Effector CD4-positive, alpha-beta T cell (primary cell): ENCODE measurements at regions not wholly inside any gene's neighbourhood (a gene's known extent, or its start where the extent isn't known, plus 50 kb on each side); places are given as distances from the start of the nearest gene placed in this dataset.
"Not testable (repeated sequence)": the region's sequence is repeated elsewhere in the genome, so short reads cannot be mapped to it uniquely, and the experiment has no call there.

ENCODE experiments used
- DNase-seq: peaks from one replicate; pipeline ENCODE4 v3.0.0-alpha.2; 2020

DNA sequence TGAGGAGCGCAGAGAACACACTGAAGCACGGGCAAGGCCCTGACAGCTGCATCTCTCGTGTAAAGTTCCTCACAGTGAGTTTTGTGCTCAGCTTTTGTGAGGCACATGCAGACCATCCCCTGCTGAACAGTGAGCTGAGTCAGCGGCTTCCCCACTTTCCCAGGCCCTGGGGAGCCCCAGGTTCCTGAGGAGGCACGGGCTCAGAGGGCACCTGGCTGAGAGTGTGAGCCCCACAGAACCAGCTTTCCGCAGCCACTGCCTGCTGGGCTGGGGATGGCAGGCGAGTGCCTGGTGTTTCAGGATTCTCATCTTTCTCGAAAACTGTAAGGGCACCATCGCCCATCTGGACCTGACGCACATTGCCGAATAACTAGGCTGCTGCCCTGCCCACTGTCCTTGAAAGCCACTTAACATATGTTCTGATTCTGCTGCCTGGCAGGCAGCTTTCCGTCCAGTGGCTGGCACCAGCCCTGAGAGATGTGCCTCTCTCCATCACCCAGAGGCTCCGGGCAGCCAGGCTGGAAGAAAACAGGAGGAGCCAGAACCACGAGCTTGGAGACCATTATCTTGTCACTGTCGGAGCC is 266.7 kb upstream of the FOXF1 start:
- DNase-seq: no peak

DNA sequence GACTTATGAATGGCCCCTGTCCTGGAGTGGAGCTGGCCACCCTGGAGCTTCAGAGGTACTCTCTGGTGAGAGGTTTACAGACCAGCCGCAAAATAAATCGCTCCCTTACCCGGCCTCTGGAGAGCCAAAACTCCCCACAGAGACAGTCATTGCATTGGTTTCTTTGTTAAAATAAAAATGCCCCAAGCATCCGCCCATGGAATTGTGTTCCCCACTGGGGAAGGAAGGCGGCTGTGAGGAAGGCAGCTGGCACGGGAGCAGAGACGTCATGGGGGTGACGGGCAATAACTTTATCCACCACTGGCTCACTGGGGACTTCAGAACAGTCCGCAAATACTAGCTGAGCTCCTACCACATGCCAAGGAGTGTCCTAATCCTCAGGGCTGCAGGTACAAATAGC is 266.2 kb upstream of the FOXF1 start:
- no peak for DNase-seq

DNA sequence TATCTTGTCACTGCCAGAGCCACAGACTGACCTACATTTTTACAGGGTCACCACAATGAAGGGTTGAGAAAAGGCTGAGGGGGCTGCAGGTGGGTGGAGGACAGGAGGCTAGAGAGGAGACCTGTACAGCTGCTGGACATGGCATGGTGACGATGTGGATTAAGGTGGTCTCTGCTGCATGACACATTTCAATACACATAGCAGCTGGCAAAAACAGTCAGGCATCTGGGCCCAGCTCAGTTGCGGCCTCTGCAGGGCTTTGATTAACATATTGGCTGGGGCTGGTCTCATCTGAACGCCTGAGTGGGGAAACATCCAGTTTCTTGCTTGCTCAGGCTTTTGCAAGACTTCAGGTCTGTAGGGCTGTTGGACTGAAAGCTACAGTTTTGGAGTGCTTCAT is 265.4 kb upstream of the FOXF1 start:
- no peak for DNase-seq

DNA sequence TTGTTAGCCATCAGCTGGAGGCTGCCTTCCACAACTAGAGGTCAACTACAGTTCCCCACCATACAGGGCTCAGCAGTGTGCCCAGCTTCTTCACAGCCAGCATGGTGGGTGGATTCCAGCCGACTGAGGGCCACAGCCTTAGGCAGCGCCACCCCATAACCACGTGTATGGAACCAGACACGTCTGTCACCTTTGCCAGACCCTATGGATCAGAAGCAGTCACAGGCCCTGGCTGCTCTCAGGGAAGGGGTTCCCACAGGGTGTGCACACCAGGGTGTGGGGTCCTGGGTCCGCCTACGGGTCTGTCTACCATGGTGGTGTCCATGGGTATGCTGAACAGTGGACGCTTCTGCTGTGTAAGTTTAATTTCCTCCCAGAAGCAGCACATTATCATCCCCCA is 265.0 kb upstream of the FOXF1 start:
- DNase-seq: no peak

DNA sequence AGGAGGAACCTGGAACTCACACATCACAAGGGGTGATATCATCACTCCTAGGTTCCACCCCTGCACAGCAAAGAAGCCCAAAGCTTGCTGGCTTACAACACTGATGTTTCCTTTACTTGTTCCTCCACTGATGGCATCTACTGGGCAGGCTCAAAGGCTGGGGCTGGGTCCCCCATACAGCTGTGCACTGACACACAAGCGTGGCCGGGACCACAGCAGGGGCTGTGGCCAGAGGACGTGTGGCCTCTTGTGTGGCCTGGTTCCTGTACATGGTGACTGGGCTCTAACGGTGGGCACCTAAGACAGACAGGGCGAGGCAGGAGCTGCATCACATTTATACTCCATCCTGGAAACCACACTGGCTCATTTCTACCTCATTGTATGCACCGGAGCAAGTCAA is 264.4 kb upstream of the FOXF1 start:
- DNase-seq: no peak

DNA sequence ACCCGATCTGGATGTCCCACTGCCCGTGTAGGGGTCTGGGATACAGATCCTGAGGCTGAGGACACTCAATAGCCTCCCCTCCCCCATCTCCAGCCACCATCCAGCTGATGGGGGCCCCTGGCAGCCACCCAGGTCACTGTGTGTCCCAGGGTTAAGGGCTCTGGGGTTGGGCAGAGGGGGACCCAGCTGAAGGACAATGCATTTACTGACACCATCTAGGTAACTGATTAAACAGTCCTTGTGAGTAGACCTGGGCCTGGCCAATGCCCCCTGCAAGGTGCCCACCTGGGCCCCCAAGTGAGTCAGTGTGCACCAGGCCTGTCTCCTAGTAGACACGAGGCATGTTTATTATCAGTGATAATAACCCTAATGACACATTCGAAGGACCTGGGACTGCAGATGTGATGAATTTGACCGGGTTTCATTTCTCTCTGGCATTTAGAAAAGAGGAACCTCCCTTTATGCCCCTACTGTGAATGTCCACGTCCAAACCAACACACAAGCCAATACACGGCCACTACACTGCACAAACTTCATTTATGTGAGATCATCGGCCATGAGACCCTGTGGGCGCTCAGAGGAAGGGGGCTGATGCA is 261.9 kb upstream of the FOXF1 start:
- DNase-seq: no peak

DNA sequence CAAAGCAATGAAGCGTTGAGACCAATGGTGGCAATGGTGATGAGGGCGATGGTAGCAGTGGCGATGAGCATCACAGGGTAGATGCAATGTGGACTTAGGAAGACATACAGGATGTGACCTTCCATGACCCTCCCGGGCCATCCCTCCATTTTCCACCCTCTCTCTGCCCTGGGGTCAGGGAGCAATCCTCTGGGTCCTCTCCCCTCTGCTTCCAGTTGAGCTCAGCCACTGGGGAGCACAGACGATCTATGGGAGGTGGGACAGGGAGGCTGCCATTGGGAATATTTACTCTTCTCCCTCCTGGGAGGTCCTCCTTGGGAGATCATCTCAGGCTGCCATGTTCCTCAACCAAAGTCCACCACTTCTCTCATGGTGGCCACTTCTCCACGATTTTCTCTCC is 260.7 kb upstream of the FOXF1 start:
- DNase-seq: no peak

DNA sequence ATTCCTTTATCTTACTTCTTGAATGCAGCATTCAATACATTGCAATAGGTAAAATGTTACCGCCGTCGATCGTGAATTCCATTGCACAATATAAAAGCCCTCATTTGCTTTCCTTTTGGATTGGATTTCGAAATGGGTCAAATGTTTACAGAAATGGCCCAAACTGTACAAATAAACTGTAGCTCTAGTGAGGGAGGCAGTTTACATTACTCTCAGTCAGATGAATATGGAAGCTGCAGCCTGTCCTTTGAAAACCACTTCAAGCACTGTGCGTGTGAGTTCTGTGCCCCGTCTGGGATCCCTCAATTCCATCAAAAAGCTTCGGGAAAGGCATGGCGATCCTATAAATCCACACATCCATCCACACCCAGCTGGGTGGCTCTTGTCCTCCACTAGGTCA is 258.6 kb upstream of the FOXF1 start:
- DNase-seq: no peak

DNA sequence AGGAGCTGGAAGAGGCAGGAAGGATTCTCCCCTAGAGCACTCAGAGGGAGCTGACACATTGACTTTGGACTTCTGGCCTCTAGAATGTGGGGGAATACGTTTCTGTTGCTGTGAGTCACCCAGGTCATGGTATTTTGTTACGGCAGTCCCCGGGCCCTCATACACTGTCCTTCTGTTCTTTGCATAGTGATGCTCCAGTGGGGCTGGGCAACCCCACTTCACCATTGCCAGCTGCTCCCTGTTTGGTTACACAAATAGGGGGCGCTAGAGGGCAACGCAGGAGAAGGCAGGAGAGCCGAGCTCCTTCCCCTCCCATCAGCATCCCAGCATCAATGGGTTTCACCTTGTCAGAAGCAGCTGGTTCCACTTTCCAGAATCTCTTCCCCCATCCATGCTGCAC is 257.7 kb upstream of the FOXF1 start:
- no peak for DNase-seq

DNA sequence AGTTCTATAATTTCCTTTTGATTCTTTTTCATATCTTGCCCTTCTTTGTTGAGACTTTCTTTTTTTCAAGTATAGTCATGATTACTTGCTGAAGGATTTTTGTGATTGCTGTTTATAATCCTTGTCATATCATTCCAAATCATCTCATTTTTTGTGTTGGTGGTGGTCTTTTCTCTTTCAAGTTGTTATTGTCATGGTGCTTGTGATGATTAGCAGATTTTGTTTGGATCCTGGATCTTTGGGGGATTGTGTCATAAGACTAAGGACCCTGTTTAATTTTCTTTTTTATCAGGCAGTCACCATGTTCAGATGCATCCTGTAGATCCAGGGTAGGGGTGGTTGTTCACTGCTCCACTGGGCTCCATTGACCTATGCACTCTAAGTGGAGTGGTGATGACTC is 254.4 kb upstream of the FOXF1 start:
- no peak for DNase-seq

DNA sequence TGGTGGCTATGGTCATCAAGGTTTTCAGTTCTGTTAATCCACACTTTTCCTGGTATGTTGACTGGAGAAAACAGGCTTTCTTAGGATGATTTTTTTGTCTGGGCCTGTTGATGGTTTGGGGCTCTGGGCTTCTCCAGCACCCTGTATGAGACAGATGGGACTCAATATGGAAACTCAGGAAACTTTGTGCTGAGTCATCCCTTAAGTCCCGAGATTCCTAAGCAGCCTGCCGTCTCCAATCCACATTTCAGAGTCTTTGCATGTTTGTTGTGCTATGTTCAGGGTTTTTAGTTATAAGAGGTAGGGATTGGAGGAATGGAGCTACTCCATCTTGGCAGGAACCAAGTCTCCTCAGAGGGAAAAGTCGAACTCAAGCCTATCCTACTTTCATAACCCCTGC is 253.3 kb upstream of the FOXF1 start:
- DNase-seq: no peak

DNA sequence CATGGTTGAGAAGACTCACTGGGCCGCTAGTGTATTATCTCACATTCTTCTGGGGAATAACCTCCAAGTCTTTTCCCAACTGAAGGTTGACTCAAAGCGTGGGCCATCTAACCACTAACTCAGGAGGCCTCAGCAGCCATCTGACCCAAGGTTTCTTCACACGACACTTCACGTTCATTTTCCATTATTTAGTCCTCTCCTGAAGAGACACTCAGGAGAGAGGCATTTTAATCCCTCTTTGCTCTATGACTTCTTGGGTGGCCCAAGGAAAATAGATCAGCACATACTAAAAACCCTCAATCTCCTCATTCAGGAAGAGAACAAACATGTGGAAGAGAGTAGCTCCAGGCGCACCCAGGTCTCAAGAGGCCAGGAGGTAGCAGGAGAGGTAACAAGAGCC is 252.8 kb upstream of the FOXF1 start:
- DNase-seq: no peak

DNA sequence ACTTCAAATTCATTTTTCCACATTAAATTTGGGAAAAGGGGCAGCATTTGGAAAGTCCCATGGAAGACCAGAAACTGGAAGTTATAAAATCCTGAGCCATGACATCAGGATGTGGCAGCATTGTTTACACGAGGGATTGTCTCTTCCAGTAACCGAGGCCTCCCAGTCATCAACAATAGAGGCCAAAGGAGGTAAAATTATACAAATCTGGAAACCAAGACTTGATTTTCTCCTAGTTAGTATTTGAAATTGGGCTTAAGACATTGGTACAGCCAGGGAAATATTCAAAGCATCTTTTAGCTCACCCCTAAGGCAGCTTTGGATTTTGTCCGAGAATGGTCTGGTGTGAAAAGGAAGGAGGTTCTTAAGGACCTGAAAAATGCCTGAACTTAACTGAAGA is 251.6 kb upstream of the FOXF1 start:
- DNase-seq: no peak

DNA sequence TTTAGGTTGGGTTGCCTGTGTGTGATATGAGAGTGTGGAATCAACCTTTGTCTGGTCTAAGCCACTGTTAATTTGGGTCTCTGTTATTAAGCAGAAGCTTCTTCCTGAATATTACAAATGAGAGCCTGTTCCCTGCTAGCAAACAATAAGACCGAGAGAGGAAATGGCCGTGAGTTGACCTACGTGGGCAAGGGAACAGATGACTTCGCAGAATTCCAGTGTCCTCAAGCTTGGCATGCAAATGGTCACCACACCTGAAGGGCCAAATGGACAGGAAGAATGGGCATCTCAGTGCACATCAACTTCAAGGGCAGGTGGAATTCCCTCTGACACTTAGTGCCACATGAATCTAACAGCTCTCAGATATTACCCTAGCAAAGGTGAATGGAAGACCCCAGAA is 250.8 kb upstream of the FOXF1 start:
- DNase-seq: no peak

DNA sequence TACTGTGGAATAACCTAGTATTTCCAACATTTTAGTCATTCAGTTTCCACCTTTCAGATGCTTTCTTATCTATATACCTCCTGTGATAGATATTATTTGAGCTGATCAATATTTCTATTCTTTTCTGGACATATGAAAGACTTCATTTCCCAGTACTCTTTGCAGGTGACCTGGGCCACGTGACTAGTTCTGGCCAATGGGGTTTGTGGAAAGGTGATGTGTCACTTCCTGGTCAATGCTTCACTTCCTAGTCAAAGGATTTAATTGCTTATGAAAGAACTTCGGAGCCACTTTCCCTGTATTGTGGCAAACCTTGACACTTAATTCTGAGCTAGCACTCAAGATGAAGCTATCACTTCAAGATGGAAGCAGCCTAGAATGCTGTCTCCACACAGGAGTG is 248.9 kb upstream of the FOXF1 start:
- DNase-seq: no peak

DNA sequence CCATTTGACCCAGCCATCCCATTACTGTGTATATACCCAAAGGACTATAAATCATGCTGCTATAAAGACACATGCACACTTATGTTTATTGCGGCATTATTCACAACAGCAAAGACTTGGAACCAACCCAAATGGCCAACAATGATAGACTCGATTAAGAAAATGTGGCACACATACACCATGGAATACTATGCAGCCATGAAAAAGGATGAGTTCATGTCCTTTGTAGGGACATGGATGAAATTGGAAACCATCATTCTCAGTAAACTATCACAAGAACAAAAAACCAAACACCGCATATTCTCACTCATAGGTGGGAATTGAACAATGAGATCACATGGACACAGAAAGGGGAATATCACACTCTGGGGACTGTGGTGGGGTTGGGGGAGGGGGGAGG is 242.7 kb upstream of the FOXF1 start:
- DNase-seq: not testable (repeated sequence)

DNA sequence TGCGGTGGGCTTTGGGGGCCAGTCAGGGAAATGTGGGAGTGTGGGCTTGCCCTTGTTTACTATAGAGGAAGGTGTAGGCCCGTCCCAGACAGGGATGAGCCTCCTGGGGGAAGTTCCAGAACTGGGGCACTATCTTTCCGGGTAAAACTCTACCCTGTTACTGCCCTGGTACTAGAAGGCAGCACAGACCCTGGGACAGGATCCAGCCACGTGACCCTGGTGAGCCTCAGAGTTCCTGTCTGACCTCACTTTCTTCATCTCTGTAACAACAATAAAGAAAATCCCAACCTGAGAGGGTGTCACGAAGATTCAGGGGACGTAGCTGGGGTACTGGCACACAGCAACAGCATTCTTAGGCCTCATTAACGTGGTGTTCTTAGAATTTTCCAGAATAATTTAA is 239.6 kb upstream of the FOXF1 start:
- no peak for DNase-seq

DNA sequence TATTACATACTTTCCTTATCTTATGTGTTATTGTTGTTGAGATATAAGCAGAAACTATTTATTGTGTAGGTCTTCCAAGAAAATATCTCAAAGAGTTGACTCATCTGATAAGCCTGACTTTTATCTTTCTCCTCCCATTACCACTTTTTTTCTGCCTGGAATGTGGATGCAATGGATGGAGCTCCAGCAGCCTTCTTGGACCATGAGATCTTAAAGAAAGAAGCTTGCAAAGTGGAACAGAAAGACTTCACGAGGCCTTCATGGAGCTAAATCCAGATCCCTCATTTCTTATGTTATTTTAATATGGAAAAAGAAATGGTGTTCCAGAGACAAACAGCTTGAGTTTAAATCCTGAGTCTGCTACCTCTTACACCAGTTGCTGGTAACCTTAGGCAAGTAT is 237.6 kb upstream of the FOXF1 start:
- no peak for DNase-seq

DNA sequence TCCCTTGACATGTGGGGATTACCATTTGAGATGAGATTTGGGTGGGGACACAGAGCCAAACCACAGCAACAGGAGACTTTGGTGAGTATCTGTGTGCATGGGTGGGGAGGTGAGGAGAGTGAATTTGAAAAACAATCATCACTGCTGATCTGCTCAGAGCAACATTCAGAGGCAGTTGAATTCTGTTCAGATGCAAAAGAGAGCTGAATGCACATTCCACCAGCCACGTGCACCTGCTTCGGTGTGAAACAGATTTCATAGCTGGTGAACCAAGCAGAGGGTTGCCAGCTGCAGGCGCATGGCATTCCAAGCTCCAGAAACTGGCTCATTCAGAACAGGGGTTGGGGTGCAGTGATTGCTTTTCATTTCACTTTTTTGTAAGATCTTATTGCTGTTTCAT is 233.1 kb upstream of the FOXF1 start:
- DNase-seq: no peak

DNA sequence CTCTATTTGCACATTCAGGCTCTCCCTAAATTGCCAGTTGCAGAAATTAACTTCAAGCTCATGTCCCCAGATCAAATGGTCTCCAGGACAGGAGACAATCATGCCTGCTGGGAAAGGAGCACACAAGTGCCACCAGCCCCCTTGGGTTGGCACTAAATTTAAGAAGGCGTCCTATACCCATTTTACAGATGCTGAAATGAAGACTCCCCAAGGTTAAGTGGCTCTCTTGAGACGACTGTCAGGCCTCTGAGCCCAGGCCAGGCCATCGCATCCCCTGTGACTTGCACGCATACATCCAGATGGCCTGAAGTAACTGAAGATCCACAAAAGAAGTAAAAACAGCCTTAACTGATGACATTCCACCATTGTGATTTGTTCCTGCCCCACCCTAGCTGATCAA is 232.5 kb upstream of the FOXF1 start:
- not testable (repeated sequence) for DNase-seq

DNA sequence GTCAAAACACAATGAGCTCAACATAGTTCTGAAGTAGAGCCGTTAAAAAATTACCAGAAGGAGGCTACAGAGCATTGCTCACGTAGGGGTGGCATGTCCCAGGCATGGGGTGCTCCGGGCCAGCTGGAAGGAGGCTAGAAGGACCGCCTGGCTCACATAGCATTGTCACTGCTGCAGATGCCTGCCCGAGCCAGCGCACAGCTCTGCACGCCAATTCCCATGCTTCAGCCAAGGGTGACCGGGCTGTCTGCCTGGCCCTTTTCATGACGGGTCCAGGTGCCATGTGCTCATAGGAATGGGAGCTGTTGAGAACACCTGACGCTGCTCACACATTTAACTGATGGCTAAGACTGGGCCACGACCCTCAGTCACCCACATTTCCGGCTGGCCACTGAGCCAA is 228.9 kb upstream of the FOXF1 start:
- no peak for DNase-seq

DNA sequence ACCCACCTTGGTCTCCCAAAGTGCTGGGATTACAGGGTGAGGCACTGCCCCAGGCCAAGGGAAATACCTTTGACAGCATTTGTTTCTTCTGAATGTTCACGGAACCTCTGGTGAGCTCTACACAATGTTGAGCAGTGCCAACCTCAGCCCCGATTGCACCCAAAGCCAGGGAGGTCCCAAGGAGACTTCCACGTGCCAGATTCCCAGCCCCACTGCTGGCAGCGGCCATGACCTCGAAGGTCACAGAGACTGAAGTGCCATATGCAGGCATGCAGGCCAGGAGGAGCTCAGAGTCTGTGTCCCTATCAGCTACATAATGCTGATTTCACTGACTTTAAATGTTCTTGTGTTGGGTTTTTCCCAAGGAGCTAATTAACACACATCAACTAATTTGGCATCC is 226.4 kb upstream of the FOXF1 start:
- DNase-seq: no peak

DNA sequence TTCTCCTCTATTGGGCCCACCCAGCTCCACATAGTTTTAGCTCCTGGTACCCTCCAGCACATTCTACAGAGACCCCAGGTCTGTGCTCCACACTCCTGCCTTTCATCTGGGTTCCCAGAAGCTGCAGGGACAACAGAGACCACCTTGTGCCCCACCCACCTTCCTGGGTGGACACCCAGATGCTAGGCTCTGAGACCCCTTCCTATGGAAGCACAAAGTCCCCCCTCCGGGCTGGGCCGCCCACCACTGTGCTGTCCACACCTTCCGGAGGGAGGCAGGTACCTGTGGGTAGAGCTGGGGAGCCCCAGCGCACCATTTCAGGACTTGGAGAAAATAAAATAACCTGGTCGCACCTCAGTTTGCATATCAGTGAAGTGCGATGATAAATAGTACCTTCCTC is 224.9 kb upstream of the FOXF1 start:
- DNase-seq: no peak

DNA sequence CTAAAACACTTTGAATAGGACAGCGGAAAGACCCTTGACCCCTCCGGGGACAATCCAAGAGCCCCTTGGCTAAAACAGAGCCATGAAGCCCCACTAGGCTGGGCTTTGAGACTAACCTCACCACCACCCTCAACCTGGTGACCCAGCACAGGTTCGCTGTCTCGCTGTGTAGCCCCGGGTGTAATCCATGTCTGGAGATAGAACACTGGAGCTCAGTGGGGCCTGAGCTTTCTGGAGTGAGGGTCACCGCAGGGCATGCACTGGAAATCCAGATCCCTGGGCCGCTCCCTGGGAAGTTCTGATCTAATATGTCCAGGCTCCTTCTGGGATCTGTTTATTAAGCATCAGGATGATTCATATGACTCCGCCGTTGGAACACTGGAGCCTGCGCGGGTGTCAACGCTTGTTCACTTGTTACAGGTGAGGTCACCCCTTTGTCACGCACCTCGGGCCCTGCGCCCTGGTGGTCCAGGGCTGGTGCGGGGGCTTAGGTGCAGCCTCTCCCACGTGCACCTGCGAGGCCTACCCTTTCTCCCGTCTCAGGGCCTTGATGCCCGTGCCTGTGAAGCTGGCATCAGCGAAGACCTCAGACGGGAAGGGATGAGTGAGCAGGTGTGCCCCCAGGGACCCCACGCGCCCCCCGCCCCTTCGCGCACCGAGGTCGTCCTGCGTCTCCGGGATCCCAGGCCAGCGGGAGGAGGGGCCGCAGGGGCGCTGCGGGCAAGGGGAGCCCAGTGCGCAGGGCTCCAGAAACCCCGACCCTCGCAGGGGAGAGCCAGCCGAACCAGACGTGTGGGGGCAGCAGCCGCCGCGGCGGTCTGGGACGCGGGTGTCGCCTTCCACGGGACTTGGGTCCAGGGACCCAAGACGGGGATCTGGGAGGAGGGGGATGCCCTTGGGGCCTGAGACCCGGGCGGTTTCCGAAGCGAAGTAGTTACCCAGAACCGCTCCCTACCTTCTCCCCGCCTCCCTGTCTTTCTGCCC is 224.1 kb upstream of the FOXF1 start:
- DNase-seq: no peak
